ENCODE measurements at regions not wholly inside any gene's neighbourhood (a gene's known extent, or its start where the extent isn't known, plus 50 kb on each side); places are given as distances from the start of the nearest gene placed in this dataset.

- TF ChIP-seq CTCF (IDR thresholded peaks at IDR 0.05; ENCODE audit: low read depth, low read length, poor library complexity, severe bottlenecking) (no peak), EZH2phosphoT487 (IDR thresholded peaks at IDR 0.05; ENCODE audit: borderline replicate concordance, low read length) (no peak)
Measured at GRCh38 chr2:52658598-52658997, 1109.0 kb upstream of the CHAC2 start.

Measured in DOHH2 (cell line).